Caco-2 (cell line): ENCODE measurements at regions not wholly inside any gene's neighbourhood (a gene's known extent, or its start where the extent isn't known, plus 50 kb on each side); places are given as distances from the start of the nearest gene placed in this dataset.

ENCODE experiments used
- BruUV-seq: library from RNA; stranded (reverse); fragments of 400-500 nt; replicated peaks from 2 replicates; lab custom pipeline; 2021; lab: Mats Ljungman, UMichigan
- CTCF ChIA-PET: fragments of 300-600 bp; sonication (Branson Sonifier 250); formaldehyde crosslinking; loops from one replicate; lab custom pipeline; 2022; ENCODE audit warnings: antibody characterized with exemption; lab: Charles Lee
- POLR2A ChIA-PET: fragments of 300-600 bp; sonication (Branson Sonifier 250); formaldehyde crosslinking; loops from one replicate; lab custom pipeline; 2022; ENCODE audit warnings: antibody characterized with exemption; lab: Charles Lee
- DNase-seq, 2 experiments: peaks; one replicate each; pipeline versions ENCODE4 v3.0.0 to v3.0.0-alpha.2; 2020 to 2022
- H3K27me3 ChIP-seq: replicated peaks from 2 replicates; pipeline ENCODE4 v1.6.0; 2011; ENCODE audit warnings: low read length; ENCODE audit not compliant: control insufficient read depth, insufficient read depth
- H3K36me3 ChIP-seq: 2 replicates; pipeline ENCODE4 v1.5.1; 2011; ENCODE audit warnings: low read length; ENCODE audit not compliant: control insufficient read depth, insufficient read depth
- H3K4me1 ChIP-seq: fragments of 250-450 bp; sonication (Bioruptor Pico); 2 replicates; pipeline ENCODE4 v1.5.1; 2020; ENCODE audit warnings: mild to moderate bottlenecking
- H3K4me3 ChIP-seq: 2 replicates; pipeline ENCODE4 v1.5.1; 2011; ENCODE audit warnings: low read depth, mild to moderate bottlenecking, control low read depth, low read length
- H3K9me3 ChIP-seq: fragments of 250-450 bp; sonication (Bioruptor Pico); 2 replicates; pipeline ENCODE4 v1.5.1; 2020; ENCODE audit warnings: mild to moderate bottlenecking, moderate library complexity
- H3K27ac Mint-ChIP-seq: one replicate; pipeline ENCODE4 v1.8.0; 2022; ENCODE audit warnings: mixed read lengths; ENCODE audit not compliant: unreplicated experiment
- H3K27me3 Mint-ChIP-seq: one replicate; pipeline ENCODE4 v1.8.0; 2022; ENCODE audit warnings: mixed read lengths; ENCODE audit not compliant: insufficient read depth, unreplicated experiment
- H3K36me3 Mint-ChIP-seq: one replicate; pipeline ENCODE4 v1.8.0; 2022; ENCODE audit warnings: mild to moderate bottlenecking, mixed read lengths; ENCODE audit not compliant: insufficient read depth, unreplicated experiment
- H3K4me1 Mint-ChIP-seq: one replicate; pipeline ENCODE4 v1.8.0; 2022; ENCODE audit warnings: low read depth, mixed read lengths; ENCODE audit not compliant: unreplicated experiment
- H3K4me3 Mint-ChIP-seq: one replicate; pipeline ENCODE4 v1.8.0; 2022; ENCODE audit warnings: mild to moderate bottlenecking, moderate library complexity, mixed read lengths; ENCODE audit not compliant: unreplicated experiment
- H3K9me3 Mint-ChIP-seq: one replicate; pipeline ENCODE4 v1.8.0; 2022; ENCODE audit warnings: mixed read lengths; ENCODE audit not compliant: unreplicated experiment
- intact Hi-C: fragments of 100-400 bp; cut with micrococcal nuclease; formaldehyde crosslinking; loops from one replicate; pipeline ENCODE4 v1.10.0; 2022; ENCODE audit not compliant: unreplicated experiment
- TF ChIP-seq, protein P1 (sequence below), 2 experiments: fragments of 200-600 bp in 1 of 2; IDR thresholded peaks; 1 replicate in 1 of 2; 2 replicates in 1 of 2; pipeline versions ENCODE4 v1.5.1 to v1.8.0; 2011 to 2022; ENCODE audit warnings: antibody characterized with exemption in 1 of 2, control low read depth in 1 of 2, inconsistent platforms in 1 of 2, low read depth in 1 of 2, low read length in 1 of 2, mild to moderate bottlenecking in 1 of 2, moderate library complexity in 1 of 2; ENCODE audit not compliant: insufficient read depth in 1 of 2, severe bottlenecking in 1 of 2, unreplicated experiment in 1 of 2

DNA sequence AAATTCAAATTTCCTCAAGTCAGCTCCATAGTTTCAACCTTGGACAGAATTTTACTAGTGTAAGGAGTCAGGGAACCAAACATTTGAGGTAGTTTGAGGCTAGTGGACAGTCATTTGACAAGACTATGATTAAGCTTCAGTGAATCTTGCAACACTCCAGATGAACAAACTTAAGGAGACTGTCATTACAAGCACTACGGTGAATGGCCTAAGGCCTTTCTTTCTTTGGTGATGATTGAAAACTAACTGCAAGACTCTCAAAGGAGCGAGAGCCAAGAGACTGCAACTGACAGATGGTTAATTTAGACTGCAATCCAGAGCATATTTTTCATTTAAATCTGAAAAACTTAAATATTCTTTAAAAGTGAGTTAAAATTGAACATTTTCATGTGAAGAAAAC, 272.3 kb upstream of the NECTIN3 start:
- Mint-ChIP-seq H3K4me3 (no peak overlapping the region), H3K27me3 (no peaks in the 10 kb centered on the region), H3K9me3 (peaks cover 9% of the 10 kb centered on the region), H3K36me3 (no peaks in the 10 kb centered on the region), H3K4me1 (peaks cover 7% of the 10 kb centered on the region), H3K27ac (no peak overlapping the region)
- no TSS peak for BruUV-seq
- intact Hi-C loops, result no loop called here
- no peaks in the 10 kb centered on the region for H3K9me3 ChIP-seq
- no peaks in the 10 kb centered on the region for H3K36me3 ChIP-seq
- DNase-seq, result no peak
- H3K4me1 ChIP-seq, result no peaks in the 10 kb centered on the region
- no peak overlapping the region for H3K4me3 ChIP-seq
- H3K27me3 ChIP-seq, result no peaks in the 10 kb centered on the region
- ChIA-PET POLR2A (no interaction called here), CTCF (no interaction called here)
- TF ChIP-seq, protein P1, sequence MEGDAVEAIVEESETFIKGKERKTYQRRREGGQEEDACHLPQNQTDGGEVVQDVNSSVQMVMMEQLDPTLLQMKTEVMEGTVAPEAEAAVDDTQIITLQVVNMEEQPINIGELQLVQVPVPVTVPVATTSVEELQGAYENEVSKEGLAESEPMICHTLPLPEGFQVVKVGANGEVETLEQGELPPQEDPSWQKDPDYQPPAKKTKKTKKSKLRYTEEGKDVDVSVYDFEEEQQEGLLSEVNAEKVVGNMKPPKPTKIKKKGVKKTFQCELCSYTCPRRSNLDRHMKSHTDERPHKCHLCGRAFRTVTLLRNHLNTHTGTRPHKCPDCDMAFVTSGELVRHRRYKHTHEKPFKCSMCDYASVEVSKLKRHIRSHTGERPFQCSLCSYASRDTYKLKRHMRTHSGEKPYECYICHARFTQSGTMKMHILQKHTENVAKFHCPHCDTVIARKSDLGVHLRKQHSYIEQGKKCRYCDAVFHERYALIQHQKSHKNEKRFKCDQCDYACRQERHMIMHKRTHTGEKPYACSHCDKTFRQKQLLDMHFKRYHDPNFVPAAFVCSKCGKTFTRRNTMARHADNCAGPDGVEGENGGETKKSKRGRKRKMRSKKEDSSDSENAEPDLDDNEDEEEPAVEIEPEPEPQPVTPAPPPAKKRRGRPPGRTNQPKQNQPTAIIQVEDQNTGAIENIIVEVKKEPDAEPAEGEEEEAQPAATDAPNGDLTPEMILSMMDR (IDR thresholded peaks at IDR 0.05; ENCODE audit: insufficient read depth in 1 of 2, low read depth in 1 of 2, low read length in 1 of 2, severe bottlenecking in 1 of 2, unreplicated experiment in 1 of 2), result no peak

DNA sequence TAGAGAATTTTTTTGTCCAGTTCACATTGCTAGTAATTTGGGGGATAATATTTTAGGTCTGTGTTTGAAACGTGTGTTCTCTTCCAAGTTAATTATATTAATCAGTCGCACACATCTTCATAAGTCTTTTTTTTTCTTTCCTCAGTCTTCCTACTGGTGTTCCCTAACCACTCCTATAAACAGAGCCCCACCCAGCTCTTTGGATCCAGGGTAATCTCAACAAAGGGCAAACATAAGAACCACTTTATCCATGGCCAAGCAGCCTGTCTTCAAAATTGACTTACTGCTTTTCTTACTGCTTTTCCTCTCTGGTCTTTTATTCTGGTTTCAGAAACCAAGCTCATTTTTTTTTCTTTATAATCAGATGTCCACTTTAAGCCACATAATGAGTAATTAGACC, 266.8 kb upstream of the NECTIN3 start:
- BruUV-seq, result no TSS peak
- Histone ChIP-seq H3K27me3 (no peaks in the 10 kb centered on the region), H3K36me3 (no peaks in the 10 kb centered on the region), H3K9me3 (no peaks in the 10 kb centered on the region), H3K4me1 (no peaks in the 10 kb centered on the region), H3K4me3 (no peak overlapping the region)
- no peaks in the 10 kb centered on the region for H3K4me1 Mint-ChIP-seq
- no peak overlapping the region for H3K4me3 Mint-ChIP-seq
- DNase-seq, result no peak
- no peaks in the 10 kb centered on the region for H3K36me3 Mint-ChIP-seq
- H3K27ac Mint-ChIP-seq, result no peak overlapping the region
- intact Hi-C loops, result no loop called here
- TF ChIP-seq, protein P1 (IDR thresholded peaks at IDR 0.05; ENCODE audit: insufficient read depth in 1 of 2, low read depth in 1 of 2, low read length in 1 of 2, severe bottlenecking in 1 of 2, unreplicated experiment in 1 of 2), result no peak
- CTCF ChIA-PET, result no interaction called here
- POLR2A ChIA-PET, result no interaction called here
- no peaks in the 10 kb centered on the region for H3K27me3 Mint-ChIP-seq
- peaks cover 9% of the 10 kb centered on the region for H3K9me3 Mint-ChIP-seq

DNA sequence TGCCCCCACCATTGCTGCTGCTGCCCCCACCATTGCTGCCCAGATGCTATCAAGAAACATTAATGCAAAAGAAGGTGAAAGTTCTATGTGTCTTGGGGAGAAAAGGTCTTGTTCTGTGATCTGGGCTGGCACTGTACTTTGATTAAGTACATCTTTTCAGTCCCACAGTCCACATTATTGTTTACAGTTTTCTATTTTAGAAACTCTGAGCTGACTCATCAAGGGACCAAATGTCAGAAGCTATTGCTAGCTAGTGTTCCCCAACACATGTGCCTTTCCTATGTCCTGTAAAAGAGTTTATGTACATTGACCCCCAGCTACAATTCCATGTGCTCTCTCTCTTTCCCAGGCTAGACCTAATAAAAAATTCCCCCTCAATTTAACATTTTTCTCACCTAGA, 264.7 kb upstream of the NECTIN3 start:
- TF ChIP-seq, protein P1 (IDR thresholded peaks at IDR 0.05; ENCODE audit: insufficient read depth in 1 of 2, low read depth in 1 of 2, low read length in 1 of 2, severe bottlenecking in 1 of 2, unreplicated experiment in 1 of 2), result no peak
- Histone ChIP-seq H3K4me1 (peaks cover 10% of the 10 kb centered on the region), H3K4me3 (no peak overlapping the region), H3K9me3 (no peaks in the 10 kb centered on the region), H3K36me3 (no peaks in the 10 kb centered on the region), H3K27me3 (no peaks in the 10 kb centered on the region)
- H3K4me1 Mint-ChIP-seq, result peaks cover 10% of the 10 kb centered on the region
- no peak overlapping the region for H3K27ac Mint-ChIP-seq
- intact Hi-C loops, result no loop called here
- ChIA-PET CTCF (interaction anchor here (0.5 kb wide), 1 partner anchor 257 kb away, joined by 3 read pairs; no protein-coding TSS in a partner anchor), POLR2A (no interaction called here)
- no peaks in the 10 kb centered on the region for H3K27me3 Mint-ChIP-seq
- no TSS peak for BruUV-seq
- H3K9me3 Mint-ChIP-seq, result peaks cover 3% of the 10 kb centered on the region
- DNase-seq, result no peak
- H3K36me3 Mint-ChIP-seq, result no peaks in the 10 kb centered on the region
- H3K4me3 Mint-ChIP-seq, result no peak overlapping the region
